ENCODE measurements at regions not wholly inside any gene's neighbourhood (a gene's known extent, or its start where the extent isn't known, plus 50 kb on each side); places are given as distances from the start of the nearest gene placed in this dataset.
A peak's percentile ranks its signal among the peaks of the same experiment; 100 is the strongest.

DNA sequence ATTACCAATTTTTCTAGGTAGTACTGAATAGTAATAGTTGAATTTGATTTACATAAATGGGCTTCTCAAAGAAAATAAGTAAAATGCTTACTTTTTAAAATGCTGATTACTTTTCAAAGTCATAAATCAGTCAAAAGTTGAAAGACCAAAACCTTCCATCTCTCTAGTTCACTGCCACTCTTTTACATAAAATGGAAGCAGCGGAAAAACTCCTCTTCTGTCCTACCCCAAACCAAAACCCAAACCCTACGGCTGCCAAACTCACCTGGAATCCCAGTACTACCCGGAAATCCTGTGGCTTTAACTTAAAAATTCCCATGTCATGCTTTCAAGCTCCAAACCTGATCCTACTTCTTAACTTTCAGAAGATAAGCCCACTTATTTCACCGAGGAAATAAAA, 81.2 kb upstream of the MAPRE2 start:
- no peaks in the 10 kb centered on the region for H3K36me3 ChIP-seq (ENCODE audit: control insufficient read depth, low read depth, low read length)
- H3K9me3 ChIP-seq (ENCODE audit: control insufficient read depth, low read depth, low read length), result no peaks in the 10 kb centered on the region
- no peaks in the 10 kb centered on the region for H3K27me3 ChIP-seq (ENCODE audit: control insufficient read depth, insufficient read depth, low read length)
- no peak overlapping the region for H3K9ac ChIP-seq (ENCODE audit: low read length)
- no peaks in the 10 kb centered on the region for H3K4me1 ChIP-seq (ENCODE audit: control insufficient read depth, low read depth, low read length)
- H3K4me3 ChIP-seq (ENCODE audit: low read length), result no peak overlapping the region
- no peak overlapping the region for H3K27ac ChIP-seq (ENCODE audit: low read length)

DNA sequence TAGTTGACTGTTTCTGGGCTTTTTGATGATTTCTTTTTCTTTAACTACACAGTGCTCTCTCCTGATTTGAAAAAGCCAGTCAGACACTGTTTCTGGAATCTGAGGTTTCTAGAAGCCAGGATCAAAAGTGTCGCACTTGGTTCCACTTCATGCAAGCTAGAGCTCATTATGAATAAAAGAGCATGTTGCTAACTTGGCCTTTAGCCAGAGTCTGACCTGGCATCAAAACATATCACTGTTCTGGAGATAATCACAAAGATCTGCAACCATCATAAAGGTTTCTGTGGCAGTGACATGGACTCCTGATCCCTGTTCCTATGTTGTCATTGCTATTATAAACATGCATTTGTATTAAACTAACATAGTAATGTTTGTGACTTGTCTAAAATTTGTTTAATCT, 76.1 kb upstream of the MAPRE2 start:
- H3K9ac ChIP-seq (ENCODE audit: low read length), result no peak overlapping the region
- no peaks in the 10 kb centered on the region for H3K36me3 ChIP-seq (ENCODE audit: control insufficient read depth, low read depth, low read length)
- no peak overlapping the region for H3K4me3 ChIP-seq (ENCODE audit: low read length)
- H3K9me3 ChIP-seq (ENCODE audit: control insufficient read depth, low read depth, low read length), result no peaks in the 10 kb centered on the region
- H3K27me3 ChIP-seq (ENCODE audit: control insufficient read depth, insufficient read depth, low read length), result no peaks in the 10 kb centered on the region
- no peaks in the 10 kb centered on the region for H3K4me1 ChIP-seq (ENCODE audit: control insufficient read depth, low read depth, low read length)
- H3K27ac ChIP-seq (ENCODE audit: low read length), result no peak overlapping the region

DNA sequence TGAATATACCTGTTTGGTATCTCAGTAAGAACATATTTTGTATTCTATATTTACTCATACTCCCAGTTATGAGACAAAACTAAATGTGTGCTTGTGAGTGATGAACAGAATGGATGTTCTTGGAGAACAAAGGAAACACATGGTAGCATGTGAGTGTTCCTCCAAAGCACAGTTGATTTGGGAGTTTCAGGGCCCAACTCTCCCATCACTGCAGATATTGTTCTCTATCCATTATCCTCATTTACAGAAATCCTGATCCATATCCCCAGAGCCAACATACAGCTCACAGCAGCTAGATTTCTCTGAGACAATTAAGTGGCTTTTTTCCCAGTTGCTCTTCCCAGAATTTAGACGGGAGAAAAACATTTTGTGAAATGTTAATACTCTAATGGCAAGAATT, 75.6 kb upstream of the MAPRE2 start:
- Histone ChIP-seq H3K9ac (ENCODE audit: low read length) (no peak overlapping the region), H3K4me1 (ENCODE audit: control insufficient read depth, low read depth, low read length) (no peaks in the 10 kb centered on the region), H3K9me3 (ENCODE audit: control insufficient read depth, low read depth, low read length) (no peaks in the 10 kb centered on the region), H3K36me3 (ENCODE audit: control insufficient read depth, low read depth, low read length) (no peaks in the 10 kb centered on the region), H3K4me3 (ENCODE audit: low read length) (no peak overlapping the region), H3K27ac (ENCODE audit: low read length) (no peak overlapping the region), H3K27me3 (ENCODE audit: control insufficient read depth, insufficient read depth, low read length) (no peaks in the 10 kb centered on the region)

- no peaks in the 10 kb centered on the region for H3K9me3 ChIP-seq (ENCODE audit: control insufficient read depth, low read depth, low read length)
- H3K27me3 ChIP-seq (ENCODE audit: control insufficient read depth, insufficient read depth, low read length), result peaks cover 20% of the 10 kb centered on the region
- no peak overlapping the region for H3K27ac ChIP-seq (ENCODE audit: low read length)
- no peaks in the 10 kb centered on the region for H3K36me3 ChIP-seq (ENCODE audit: control insufficient read depth, low read depth, low read length)
- no peaks in the 10 kb centered on the region for H3K4me1 ChIP-seq (ENCODE audit: control insufficient read depth, low read depth, low read length)
- H3K9ac ChIP-seq (ENCODE audit: low read length), result no peak overlapping the region
- no peak overlapping the region for H3K4me3 ChIP-seq (ENCODE audit: low read length)
Observed at GRCh38 chr18:34970106-34970505, 71.1 kb upstream of the MAPRE2 start.

- H3K27ac ChIP-seq (ENCODE audit: low read length), result no peak overlapping the region
- no peak overlapping the region for H3K9ac ChIP-seq (ENCODE audit: low read length)
- H3K27me3 ChIP-seq (ENCODE audit: control insufficient read depth, insufficient read depth, low read length), result peaks cover 32% of the 10 kb centered on the region
- H3K36me3 ChIP-seq (ENCODE audit: control insufficient read depth, low read depth, low read length), result no peaks in the 10 kb centered on the region
- no peak overlapping the region for H3K4me3 ChIP-seq (ENCODE audit: low read length)
- H3K4me1 ChIP-seq (ENCODE audit: control insufficient read depth, low read depth, low read length), result no peaks in the 10 kb centered on the region
- H3K9me3 ChIP-seq (ENCODE audit: control insufficient read depth, low read depth, low read length), result no peaks in the 10 kb centered on the region
Observed at GRCh38 chr18:34971313-34971712, 69.9 kb upstream of the MAPRE2 start.

DNA sequence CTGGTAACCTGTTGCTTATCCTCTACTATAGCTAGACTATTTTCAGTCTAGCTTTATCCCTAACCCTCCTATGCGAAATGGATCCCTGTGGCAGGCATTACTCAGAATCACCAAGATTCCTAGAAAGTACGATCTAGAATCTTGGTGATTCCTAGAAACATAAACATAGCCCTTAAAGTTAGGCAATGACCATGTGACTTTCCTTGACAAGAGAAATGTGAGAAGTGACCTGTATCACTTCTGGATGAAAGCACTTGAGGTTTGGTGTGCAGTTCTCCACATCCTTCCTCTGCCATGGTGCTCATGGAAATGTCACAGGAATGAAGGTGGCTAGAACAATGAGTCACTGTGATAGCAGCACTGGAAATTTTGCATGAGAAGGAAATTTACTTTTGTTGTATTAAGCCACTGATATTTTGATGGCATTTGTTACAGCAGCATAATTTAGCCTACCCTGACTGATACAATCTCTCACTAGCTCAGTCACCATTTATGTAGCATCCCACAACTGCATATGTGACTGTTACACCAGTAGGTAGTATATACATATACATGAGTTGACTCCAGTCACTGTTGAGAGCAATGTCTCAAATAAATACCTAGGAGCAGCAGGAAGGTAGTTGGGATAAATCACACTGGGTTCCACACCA, 68.3 kb upstream of the MAPRE2 start:
- peaks cover 48% of the 10 kb centered on the region for H3K27me3 ChIP-seq (ENCODE audit: control insufficient read depth, insufficient read depth, low read length)
- H3K4me3 ChIP-seq (ENCODE audit: low read length), result no peak overlapping the region

GRCh38 chr18:34976123-34976522, 65.1 kb upstream of the MAPRE2 start:
- H3K9ac ChIP-seq (ENCODE audit: low read length), result no peak overlapping the region
- H3K36me3 ChIP-seq (ENCODE audit: control insufficient read depth, low read depth, low read length), result no peaks in the 10 kb centered on the region
- H3K27me3 ChIP-seq (ENCODE audit: control insufficient read depth, insufficient read depth, low read length), result peaks cover 76% of the 10 kb centered on the region
- no peaks in the 10 kb centered on the region for H3K9me3 ChIP-seq (ENCODE audit: control insufficient read depth, low read depth, low read length)
- peaks cover 11% of the 10 kb centered on the region for H3K4me1 ChIP-seq (ENCODE audit: control insufficient read depth, low read depth, low read length)
- H3K4me3 ChIP-seq (ENCODE audit: low read length), result peak overlapping the region; percentile 93
- H3K27ac ChIP-seq (ENCODE audit: low read length), result no peak overlapping the region

More for the DNA sequence above, 68.3 kb upstream of the MAPRE2 start:
- H3K9ac ChIP-seq (ENCODE audit: low read length), result no peak overlapping the region
- no peak overlapping the region for H3K27ac ChIP-seq (ENCODE audit: low read length)
- no peaks in the 10 kb centered on the region for H3K4me1 ChIP-seq (ENCODE audit: control insufficient read depth, low read depth, low read length)
- H3K9me3 ChIP-seq (ENCODE audit: control insufficient read depth, low read depth, low read length), result no peaks in the 10 kb centered on the region
- no peaks in the 10 kb centered on the region for H3K36me3 ChIP-seq (ENCODE audit: control insufficient read depth, low read depth, low read length)

DNA sequence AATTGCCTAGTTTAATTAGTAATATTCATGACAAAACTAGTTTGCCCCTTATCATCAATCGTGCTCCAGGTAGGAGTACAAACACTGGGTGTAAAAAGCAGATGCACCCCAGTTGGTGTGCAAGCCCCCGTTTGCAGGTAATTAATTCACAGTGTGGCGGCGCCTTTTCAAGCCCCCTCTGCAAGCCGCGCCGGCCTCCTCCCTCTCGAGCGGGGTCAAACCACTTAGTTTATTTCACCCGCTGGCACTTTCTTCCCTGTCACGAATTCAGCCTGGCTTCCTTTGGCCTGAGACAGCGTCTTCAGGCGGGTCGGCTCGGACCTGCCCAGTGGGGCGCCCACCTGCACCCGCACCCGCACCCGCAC, 64.7 kb upstream of the MAPRE2 start:
- H3K4me1 ChIP-seq (ENCODE audit: control insufficient read depth, low read depth, low read length), result peaks cover 11% of the 10 kb centered on the region
- no peaks in the 10 kb centered on the region for H3K9me3 ChIP-seq (ENCODE audit: control insufficient read depth, low read depth, low read length)
- no peaks in the 10 kb centered on the region for H3K36me3 ChIP-seq (ENCODE audit: control insufficient read depth, low read depth, low read length)
- peaks cover 76% of the 10 kb centered on the region for H3K27me3 ChIP-seq (ENCODE audit: control insufficient read depth, insufficient read depth, low read length)
- H3K4me3 ChIP-seq (ENCODE audit: low read length), result peak overlapping the region; percentile 93
- no peak overlapping the region for H3K9ac ChIP-seq (ENCODE audit: low read length)
- no peak overlapping the region for H3K27ac ChIP-seq (ENCODE audit: low read length)

DNA sequence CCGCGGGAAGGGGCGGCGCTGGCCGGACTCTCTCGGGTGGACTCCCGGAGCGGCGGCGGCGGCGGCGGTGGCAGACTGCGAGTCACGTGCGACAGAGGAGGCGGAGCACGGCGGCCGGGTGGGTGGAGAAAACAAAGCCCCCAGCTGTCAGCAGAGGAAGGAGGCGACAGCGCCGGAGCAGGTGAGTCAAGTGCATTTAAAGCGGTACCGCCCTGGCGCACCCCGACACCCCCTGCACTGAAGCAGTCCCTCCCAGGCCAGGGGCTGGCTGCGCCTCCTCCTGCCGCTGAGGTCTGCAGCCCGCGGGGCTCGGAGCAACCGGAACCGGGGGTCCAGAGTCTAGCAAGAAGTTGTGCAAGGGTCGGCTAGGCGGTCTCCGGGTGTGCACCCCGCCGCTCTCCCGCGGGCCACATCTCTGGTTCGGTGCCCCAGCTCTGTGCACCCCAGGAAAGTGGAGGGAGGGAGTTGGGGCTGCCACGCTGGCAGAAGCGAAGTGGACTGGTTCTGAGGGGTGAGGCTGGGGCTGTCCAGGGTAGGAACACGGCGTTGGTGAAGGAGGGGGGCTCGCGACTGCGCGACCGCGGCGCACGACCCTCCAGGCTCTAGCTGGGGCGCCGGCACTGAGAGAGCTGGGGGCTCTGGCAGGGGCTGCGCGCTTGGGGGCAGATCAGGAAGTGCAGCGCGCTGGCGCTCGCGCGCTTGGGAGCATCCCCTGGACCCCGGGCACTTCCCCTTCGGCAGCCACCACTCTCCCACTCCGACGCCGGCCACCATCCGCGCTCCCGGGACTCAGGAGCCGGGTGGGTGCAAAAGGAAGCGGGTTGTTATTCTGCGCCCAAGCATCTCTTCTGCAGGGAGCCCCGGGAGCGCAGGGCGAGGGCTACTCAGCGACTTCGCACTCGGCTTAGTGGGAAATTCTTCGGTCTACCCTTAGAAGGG, 64.0 kb upstream of the MAPRE2 start:
- peaks cover 76% of the 10 kb centered on the region for H3K27me3 ChIP-seq (ENCODE audit: control insufficient read depth, insufficient read depth, low read length)
- no peaks in the 10 kb centered on the region for H3K9me3 ChIP-seq (ENCODE audit: control insufficient read depth, low read depth, low read length)
- peaks cover 11% of the 10 kb centered on the region for H3K4me1 ChIP-seq (ENCODE audit: control insufficient read depth, low read depth, low read length)
- peak overlapping the region; percentile 93 for H3K4me3 ChIP-seq (ENCODE audit: low read length)
- H3K9ac ChIP-seq (ENCODE audit: low read length), result peak overlapping the region; percentile 21
- no peak overlapping the region for H3K27ac ChIP-seq (ENCODE audit: low read length)
- no peaks in the 10 kb centered on the region for H3K36me3 ChIP-seq (ENCODE audit: control insufficient read depth, low read depth, low read length)

GRCh38 chr18:34977838-34978532, 63.2 kb upstream of the MAPRE2 start:
- Histone ChIP-seq H3K9me3 (ENCODE audit: control insufficient read depth, low read depth, low read length) (no peaks in the 10 kb centered on the region), H3K27ac (ENCODE audit: low read length) (no peak overlapping the region), H3K27me3 (ENCODE audit: control insufficient read depth, insufficient read depth, low read length) (peaks cover 70% of the 10 kb centered on the region), H3K9ac (ENCODE audit: low read length) (peak overlapping the region; percentile 21), H3K4me1 (ENCODE audit: control insufficient read depth, low read depth, low read length) (peaks cover 11% of the 10 kb centered on the region), H3K4me3 (ENCODE audit: low read length) (peak overlapping the region; percentile 93), H3K36me3 (ENCODE audit: control insufficient read depth, low read depth, low read length) (no peaks in the 10 kb centered on the region)

GRCh38 chr18:34978533-34978893, 62.7 kb upstream of the MAPRE2 start:
- H3K27ac ChIP-seq (ENCODE audit: low read length), result no peak overlapping the region
- peak overlapping the region; percentile 6 for H3K9ac ChIP-seq (ENCODE audit: low read length)

More at GRCh38 chr18:34978533-34978893, 62.7 kb upstream of the MAPRE2 start:
- Histone ChIP-seq H3K4me1 (ENCODE audit: control insufficient read depth, low read depth, low read length) (peaks cover 11% of the 10 kb centered on the region), H3K27me3 (ENCODE audit: control insufficient read depth, insufficient read depth, low read length) (peaks cover 69% of the 10 kb centered on the region), H3K9me3 (ENCODE audit: control insufficient read depth, low read depth, low read length) (no peaks in the 10 kb centered on the region), H3K4me3 (ENCODE audit: low read length) (peak overlapping the region; percentile 93), H3K36me3 (ENCODE audit: control insufficient read depth, low read depth, low read length) (no peaks in the 10 kb centered on the region)

All from iPS-18a (cell line).